ENCODE measurements at regions not wholly inside any gene's neighbourhood (a gene's known extent, or its start where the extent isn't known, plus 50 kb on each side); places are given as distances from the start of the nearest gene placed in this dataset.

DNA sequence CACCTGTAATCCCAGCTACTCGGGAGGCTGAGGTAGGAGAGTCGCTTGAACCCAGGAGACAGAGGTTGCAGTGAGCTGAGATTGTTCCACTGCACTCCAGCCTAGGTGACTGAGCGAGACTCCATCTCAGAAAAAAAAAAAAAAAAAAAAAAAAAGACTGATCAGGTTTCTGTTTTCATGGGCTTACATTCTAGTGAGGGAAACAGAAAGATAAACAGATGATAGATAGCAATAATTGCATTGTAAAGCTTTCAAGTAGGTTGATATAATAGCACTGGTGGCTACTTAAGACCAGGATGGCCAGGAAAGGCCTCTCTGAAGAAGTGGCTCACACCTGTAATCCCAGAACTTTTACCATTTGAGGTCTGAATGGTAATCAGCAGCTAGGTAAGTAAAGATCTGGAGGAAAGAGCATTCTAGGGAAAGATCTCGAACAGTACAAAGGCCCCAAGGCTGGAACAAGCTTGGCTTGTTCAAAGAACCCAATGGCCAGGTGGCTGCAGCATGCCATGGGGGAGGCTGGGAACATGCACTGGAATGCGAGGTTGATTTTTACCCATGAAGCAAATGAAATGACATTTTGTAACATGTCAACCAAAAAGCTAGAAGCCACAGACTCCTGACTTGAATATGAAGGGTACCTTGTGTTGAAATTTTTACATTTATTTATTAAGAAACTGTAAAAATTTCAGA lies 108.3 kb upstream of the DHX40 start:
- TF ChIP-seq, protein P1, sequence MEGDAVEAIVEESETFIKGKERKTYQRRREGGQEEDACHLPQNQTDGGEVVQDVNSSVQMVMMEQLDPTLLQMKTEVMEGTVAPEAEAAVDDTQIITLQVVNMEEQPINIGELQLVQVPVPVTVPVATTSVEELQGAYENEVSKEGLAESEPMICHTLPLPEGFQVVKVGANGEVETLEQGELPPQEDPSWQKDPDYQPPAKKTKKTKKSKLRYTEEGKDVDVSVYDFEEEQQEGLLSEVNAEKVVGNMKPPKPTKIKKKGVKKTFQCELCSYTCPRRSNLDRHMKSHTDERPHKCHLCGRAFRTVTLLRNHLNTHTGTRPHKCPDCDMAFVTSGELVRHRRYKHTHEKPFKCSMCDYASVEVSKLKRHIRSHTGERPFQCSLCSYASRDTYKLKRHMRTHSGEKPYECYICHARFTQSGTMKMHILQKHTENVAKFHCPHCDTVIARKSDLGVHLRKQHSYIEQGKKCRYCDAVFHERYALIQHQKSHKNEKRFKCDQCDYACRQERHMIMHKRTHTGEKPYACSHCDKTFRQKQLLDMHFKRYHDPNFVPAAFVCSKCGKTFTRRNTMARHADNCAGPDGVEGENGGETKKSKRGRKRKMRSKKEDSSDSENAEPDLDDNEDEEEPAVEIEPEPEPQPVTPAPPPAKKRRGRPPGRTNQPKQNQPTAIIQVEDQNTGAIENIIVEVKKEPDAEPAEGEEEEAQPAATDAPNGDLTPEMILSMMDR (IDR thresholded peaks at IDR 0.05; ENCODE audit: poor library complexity) = no peak
- TF ChIP-seq EZH2 (IDR thresholded peaks at IDR 0.05; ENCODE audit: borderline replicate concordance) = no peak

Measured in hepatocyte (in vitro differentiated cells).